Activated T-cell treated with anti-CD3 and anti-CD28 coated beads for 4 hours (primary cell): ENCODE measurements at regions not wholly inside any gene's neighbourhood (a gene's known extent, or its start where the extent isn't known, plus 50 kb on each side); places are given as distances from the start of the nearest gene placed in this dataset.

Source experiments
- DNase-seq: peaks from one replicate; pipeline ENCODE4 v3.0.0-alpha.2; 2020

DNA sequence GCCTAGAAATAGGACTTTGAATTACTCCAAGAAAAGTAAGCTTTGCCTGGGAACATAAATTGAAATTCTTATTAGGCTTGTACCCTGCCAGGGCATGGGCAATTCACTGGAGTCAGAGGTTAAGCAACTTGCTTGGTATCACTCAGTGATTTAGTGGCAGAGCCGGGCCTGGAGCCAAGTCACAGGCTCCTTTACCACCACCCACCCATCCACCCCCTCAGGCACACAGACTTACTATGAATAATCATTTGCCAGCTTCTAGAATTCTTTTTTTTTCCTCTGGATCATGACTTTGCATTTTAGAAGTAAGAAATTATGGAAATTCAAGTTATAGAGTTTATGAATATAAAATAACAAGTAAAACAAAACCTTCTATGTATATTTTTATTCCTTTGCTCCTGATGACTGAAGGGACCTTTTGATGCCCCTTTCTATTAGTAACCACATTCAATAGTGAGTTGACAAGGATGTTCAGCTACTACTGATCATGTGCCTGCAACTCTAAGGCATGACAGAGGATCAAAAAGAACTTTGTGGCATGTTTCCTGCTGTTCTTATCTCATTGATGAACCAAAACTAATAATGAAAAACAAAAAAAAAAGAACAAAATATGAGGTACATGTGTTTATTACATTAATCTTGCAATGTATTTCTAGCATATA lies 614.7 kb downstream of the TLR4 start:
- DNase-seq, result no peak

DNA sequence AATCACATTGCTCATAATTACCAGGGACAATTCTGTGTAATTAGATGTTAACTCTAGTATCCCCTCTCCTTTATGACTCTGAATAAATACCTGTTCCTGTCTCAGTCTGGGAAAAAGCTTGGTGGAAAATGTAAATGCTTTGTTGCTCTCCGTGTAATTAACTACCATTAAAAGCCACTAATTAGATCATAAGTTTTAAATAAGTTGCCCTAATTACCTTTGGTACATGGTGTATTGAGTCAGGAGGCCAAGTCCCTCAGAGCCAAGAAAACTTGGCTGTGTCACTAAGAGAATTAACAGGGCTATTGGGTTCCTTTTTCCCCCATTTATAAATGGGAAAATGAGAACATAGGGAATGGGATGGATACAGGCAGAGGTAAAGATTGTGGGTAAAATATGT lies 617.6 kb downstream of the TLR4 start:
- DNase-seq, result no peak

DNA sequence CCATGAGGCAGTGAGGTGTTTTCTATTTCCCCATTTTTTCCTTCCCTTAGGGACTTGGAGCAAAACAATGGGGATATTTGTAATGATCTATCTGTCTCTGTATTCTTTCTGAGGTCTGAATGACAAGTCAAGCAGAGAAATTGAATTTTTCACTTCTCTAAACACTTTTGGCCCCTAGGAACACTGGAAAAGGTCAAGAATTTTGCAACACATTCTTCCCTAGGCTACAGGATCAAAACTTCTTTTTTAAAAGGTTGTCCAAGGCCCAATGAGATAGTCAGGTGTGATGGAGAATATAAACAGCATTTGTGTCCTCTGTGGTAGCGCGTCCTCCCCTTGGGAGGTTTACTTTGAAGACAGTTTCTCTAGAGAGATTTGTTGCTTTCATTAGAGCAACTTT lies 620.5 kb downstream of the TLR4 start:
- DNase-seq, result no peak

DNA sequence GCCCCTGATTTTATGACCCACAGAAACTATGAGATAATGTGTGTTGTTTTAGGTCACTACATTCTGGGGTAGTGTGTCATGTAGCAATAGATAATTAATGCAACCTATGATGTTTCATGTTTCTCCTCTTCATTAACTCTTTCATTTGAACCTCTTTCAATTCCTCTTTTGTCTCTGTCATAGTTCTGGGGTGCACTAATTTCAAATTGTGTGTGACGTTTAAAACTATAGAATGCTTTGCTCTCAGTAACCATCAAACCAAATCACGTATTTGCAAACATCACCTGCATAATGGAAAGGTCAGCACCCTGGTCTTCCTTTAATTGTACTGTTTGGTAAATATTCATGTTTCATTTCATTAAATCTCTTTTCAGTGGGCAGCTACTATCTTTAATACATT lies 621.6 kb downstream of the TLR4 start:
- no peak for DNase-seq

DNA sequence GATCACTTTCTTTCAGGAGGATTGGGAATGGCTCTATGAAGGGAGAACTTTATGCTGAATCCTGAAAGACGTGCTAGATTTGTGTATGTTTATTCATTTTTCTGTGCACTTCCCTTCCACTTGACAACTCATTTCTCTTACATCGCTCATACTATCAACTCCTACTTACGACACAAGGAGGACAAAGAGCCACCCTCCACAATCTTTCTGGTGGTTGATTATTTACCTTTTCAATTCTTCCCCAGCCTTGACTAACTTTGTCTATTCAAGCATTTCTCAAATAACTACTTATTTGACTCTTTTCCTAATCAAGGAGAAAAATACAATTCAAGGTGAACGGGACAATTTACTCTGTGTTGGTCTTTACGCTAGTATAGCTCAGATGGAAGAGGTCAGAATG lies 622.1 kb downstream of the TLR4 start:
- no peak for DNase-seq

DNA sequence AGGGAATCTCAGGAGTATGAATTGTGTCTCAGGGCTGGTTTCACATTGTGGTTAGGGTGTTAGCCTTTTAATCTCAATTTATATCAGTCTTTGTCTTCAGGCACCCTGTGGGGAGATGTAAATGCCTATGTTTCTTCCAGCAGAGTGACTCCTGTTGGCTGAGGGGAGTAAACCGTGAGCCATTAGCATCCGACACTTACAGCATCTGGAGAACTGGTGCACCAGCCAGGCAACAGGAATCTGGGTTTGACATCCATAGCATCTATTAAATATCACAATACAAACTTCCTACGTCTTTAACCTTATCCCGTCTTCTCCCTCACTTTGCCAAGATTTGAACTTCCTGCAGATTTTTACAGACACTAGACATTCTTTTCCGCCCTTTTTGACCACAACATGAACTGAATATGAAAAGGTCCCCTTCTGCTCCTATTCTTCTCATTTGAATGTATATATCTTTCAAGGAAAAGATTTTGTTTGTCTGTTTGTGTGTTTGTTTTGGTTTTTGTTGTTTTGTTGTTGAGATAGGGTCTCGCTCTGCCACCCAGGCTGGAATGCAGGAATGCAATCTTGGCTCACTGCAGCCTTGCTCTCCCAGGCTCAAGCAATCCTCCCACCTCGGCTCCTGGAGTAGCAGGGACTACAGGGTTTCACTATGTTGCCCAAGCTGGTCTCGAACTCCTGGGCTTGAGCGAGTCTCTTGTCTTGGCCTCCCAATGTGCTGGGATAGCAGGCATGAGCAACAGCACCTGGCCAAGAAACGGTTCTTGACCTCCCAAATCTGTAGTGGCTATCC lies 626.2 kb downstream of the TLR4 start:
- DNase-seq, result no peak

DNA sequence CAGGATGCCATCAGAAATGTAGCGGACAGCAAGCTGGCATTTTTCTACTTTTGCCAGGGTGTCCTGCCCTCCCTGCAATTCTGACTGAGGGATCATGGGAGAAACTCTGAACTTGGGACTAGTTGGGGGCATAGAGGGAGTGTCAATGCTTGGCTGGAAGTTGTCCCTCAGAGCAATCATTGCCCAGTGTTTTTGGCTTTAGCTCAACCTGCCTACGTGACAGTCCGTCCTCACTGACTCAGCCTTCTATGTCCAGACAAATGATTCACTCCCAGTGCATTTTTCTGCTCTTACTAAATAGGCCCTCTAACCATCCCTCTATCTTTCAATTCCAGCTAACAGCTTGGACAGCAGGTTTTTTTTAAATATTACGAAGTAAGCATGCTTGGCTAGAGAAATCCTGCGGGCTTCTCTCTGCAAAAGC lies 627.4 kb downstream of the TLR4 start:
- no peak for DNase-seq

DNA sequence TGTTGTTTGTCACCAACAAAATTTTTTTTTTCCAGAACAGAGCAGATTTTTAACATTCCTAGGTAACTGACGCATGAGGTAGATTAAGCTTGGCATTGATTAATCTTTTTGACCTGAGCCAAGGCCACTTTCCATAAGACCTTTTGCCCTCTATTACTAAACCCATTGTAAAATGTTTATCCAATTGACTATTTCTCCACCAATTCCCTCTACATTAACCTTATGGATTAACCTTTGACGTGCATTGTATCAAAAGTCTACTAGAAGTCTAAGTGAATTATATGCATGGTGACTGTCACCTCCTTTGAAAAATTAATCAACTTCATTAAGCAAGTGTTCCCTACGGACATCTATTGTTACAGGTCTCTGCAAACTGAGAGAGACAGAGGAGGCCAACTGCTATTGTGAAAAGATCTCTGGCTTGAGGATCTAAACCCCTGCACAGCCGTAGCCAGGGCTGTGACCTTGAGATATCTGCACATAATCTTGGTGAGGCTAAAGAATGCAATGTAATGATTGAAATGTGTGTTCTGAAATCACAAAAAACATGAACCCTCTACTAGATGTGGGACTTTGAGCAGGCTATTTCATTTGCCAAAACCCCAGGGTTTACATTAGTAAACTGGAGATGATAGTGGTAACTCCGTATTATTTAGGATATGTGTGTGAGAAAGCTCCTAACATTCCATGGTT lies 632.2 kb downstream of the TLR4 start:
- no peak for DNase-seq

DNA sequence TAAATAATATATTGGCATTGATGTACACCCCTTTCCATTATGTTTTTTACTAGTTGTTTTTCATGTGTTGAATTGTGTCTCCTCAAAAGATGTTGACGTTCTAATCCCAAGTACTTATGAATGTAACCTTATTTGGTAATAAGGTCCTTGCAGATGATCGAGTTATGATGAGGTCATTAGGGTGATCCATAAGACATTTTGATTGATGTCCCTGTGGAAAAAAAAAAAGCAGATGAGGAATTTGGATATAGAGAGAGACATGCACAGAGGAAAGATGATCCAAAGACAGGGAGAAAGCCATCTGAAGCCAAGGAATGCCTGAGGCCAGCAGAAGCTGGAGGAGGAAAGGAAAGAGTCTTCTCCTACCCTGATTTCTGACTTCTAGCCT lies 632.7 kb downstream of the TLR4 start:
- DNase-seq, result no peak

DNA sequence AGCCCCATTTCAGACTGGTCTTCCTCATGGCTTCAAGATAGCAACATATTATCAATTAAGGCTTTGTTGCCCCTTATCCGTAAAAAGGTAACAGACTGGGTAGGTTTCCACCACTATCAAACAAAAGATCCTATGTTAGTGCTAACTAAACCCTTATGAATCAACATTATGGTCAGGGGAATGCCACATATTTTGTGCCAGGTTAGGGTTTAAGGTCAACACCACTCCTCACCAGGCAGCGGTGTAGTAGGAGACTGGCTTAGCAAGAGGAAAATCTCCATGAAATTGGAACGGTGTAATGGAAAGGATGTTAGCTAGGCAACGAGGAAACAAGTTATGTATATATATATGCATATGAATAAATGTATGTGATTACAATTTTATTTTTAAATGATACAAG lies 655.8 kb downstream of the TLR4 start:
- DNase-seq, result no peak

DNA sequence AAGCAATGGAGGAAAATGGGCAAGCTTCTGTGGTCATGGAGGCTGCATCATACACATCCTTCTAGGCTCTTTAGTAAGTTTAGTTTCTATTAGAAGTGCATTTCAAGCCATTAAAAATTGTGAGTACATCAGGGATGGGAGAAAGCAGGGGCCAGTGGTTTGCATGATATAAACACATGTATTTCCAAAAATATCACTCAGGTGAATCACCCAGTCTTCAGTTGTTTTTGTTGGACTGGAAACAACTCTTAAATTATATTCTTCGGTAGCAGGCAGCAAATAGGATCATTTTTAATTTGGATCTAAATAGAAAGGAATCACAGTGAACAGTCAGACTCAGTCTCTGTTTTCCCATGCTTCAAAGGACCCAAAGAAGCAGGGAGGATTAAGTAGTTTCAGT lies 657.9 kb downstream of the TLR4 start:
- no peak for DNase-seq

DNA sequence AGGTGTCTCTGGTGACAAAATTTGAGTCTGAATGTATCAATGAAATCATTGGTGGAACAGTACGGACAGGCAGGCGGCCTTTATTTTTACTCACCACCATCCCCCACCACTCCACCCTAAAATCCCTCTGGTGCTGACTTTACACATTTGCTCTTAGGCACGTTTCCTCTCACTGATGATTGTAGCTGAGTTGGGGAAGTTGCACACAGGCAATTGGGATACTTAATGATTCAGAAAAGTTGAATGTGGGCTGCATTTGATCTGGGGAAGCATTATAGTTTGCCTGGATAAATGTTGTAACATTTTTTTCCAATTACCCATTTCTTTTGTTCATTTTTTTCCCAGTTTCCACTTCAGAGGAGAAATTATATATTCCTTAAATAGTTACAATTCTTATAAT lies 658.4 kb downstream of the TLR4 start:
- DNase-seq, result no peak

DNA sequence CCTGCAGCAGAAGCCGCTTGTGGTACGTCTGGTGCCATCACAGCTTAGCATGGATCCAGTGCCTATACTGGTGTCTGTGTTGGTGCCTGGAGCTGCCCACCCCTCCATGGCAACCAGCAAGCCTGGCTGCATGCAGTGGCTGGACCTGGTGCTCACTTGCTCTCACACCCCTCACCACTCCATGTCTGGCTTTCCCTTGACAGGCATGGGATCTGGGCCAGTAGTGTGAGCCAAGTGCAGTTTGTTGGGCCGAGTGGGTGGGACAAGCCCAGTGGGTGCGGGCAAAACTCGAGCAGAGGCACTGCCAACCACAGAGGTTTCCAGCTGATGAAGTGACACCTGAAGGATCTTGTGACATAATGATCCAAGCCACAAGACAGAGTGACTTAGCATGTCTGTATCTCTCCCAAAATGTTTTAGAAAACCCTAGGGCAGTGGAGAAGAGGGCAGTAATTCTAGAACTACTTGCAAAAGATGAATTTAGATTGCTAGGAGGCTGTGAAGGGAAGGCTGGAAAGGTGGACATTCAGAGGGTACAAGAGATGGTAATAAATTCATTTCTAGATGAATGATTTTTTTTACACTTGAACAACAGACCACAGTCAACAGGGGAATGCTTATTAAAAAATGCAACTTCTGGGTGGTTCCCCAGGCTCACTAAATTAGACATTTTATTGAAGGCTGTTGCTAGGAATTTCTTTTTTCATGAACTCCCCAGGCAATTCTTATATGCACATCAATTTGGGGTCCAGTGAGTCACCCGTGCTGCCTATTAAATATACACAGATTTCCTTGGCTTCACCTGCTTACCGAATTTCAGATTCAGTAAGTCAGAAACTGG lies 660.3 kb downstream of the TLR4 start:
- DNase-seq, result no peak

DNA sequence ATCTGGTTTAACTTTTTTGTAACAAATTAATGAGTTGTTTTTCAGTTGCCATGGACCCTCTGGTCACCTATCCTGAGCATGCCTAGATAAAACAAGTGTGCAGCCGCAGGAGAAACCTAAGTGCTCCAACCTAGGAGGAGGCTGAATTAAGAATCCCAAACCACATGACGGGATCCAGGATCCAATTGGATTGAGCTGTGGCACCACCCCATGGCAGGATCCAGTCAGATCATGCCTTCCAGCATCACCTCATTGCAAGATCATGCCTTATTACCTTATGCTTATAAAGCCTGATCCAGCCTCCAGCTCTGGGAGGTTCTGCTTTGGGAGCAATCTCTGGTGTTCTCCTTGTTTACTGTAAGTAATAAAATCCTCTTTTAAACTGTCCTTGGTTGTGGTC lies 662.0 kb downstream of the TLR4 start:
- DNase-seq, result no peak

DNA sequence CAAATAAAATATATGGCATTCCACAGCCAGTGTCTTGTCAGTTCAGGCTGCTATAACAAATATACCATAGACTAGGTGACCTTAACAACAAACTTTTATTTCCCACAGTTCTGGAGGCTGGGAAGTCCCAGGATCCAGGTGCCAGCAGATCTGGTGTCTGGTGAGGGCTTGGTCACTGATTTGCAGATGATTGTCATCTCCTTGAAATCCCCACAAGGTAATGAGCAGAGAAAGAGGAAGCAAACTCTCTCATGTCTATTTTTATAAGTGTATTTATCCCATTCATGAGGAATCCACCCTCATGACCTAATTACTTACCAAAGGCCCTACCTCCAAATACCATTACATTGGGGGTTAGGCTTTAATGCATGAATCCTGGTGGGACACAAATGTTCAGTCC lies 663.2 kb downstream of the TLR4 start:
- DNase-seq, result no peak

DNA sequence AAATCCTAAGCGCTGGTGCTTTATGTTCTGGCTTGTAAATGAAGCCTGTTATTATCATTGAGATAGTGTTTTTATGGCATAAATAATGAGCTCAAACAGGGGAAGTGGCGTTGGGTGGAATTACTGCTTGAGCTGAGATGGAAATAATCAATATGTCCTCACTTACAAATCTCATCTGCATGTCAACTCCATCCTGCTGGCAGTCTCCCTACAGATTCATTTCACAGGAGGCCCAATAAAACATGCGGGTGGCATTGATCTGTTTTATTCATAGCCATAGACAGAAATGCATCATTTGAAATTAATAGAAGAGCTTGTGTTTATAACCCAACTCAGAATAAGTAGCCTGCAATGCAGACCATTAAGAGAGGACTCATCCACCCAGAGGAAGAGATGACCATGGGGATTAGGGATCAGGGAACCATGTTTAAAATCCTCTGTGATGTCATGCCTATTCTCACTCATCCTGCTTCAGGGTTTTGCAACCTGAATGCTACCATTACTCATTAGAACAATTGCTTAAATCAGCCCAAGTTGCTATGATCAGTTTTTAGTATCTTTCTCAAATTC lies 680.4 kb downstream of the TLR4 start:
- no peak for DNase-seq

DNA sequence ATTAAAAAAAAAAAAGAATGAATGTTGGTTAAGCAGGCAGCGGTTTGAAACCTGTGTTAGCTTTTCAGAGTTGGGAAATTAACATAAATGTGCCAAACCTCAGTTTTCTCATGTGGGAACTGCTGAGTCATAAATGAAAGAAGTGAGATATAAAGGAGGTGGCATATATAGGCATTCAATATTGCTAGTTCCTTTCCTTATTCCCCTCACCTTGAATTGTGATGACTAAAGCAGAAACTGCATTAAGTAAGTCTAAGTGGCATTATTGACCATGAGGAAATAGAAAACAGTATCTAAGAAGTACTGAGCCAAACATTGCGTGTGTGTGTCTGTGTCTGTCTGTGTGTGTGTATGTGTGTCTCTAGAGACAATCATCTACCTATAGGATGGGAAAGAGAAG lies 691.2 kb downstream of the TLR4 start:
- no peak for DNase-seq

DNA sequence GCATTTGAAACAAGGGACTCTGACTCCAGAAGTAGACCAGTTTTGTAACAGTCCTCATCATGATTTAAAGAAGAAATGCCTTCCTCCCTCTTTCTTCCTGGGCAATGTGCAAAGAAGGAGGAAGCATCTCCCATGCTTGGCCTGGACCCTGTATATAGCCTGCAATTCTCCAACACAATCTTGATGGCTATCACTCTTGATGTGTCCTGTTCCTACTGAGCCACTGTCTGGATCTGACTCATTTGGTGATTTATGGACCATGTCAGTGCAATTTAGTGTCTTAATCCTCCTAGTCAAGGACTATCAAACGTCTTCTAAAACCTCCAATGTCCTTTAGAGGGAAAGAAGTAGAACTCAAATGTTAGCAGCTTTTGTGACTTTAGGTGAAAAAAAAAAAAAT lies 697.3 kb downstream of the TLR4 start:
- no peak for DNase-seq

DNA sequence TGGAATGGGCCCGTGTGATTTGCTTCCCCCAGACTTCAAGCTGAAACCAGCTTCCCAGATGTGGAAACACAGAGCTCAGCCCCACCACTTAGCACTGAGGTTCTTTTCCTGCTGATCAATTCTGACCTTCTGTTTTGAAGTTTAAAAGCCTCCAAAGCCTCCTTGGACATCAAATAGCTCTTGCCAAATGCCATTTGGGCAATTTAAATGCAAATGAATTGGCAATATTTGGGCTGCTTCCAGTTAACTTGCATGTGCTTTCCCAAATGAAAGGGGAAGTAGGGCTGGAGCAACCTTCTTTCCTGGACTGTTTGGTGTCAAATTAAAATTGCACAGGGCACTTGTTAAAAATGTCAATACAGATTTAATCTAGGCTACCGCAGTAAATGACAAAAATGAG lies 710.5 kb downstream of the TLR4 start:
- DNase-seq, result no peak

DNA sequence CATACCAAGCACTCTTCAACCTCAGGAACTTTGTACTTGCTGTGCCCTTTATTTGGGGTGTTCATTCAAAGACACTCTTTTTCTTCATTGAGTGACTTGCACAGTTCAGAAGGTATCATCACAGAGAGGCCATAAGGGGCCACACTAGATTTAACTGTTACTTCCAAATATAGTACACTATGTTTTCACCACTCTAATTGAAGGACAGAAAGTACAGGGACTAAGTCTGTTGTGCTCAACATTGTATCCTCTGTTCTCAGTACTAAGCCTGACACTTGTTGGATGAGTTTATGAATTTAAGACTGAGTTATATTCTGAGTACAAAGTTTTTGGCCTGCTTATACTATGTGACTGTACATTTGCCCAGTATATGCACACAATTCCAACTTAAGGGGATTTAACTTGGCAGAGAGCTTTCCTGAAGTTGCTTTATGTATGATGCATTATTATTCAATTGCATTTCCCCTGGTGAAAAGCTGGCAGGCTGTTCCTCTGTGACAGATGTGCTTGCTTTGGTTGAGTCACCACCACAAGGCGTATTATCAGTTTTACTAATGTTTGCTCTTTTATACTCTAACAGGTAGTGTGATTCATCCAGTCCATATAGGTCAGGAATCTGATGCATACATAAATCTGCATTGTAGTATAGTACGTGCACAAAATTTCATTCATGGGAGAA lies 714.8 kb downstream of the TLR4 start:
- no peak for DNase-seq

DNA sequence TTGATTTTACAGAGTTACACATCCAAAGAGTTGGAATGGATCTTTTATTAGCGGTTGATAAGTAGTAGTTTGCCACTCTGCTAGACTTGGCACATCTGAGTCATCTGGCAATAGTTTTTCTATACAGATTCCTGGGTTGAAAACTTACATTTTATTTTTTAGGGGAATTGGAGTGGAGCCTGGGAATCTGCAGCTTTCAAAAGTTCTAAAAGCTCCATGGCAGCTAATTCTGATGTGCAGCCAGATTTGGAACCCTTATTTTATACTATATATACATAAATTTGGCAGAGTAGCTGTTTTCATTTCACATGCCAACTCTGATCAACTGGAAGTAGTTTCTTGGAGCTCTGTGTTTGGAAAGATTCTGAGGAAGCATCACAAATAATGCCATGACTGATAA lies 715.5 kb downstream of the TLR4 start:
- no peak for DNase-seq

DNA sequence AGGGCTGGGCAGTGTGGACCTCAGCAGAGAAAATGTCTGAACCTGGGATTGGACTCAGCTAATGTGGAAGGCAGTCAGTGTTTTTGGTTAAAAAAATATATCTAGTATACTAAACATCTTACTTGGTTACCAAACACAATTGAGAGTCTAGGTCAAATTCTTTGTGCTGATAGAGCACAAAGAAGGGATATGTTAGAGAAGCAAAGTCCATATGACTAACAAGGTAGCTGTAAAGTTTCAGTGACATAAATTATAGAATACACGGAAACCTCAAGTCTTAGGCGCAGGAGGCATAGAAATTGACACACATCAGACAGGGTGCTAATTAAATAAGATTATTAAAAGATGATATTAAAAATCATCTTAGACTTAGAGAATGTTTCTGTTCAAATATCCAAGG lies 718.3 kb downstream of the TLR4 start:
- no peak for DNase-seq
